Neuronal stem cell (in vitro differentiated cells): ENCODE measurements at regions not wholly inside any gene's neighbourhood (a gene's known extent, or its start where the extent isn't known, plus 50 kb on each side); places are given as distances from the start of the nearest gene placed in this dataset.

Experiments used
- DNase-seq: peaks from one replicate; pipeline ENCODE4 v3.0.0-alpha.2; 2013; ENCODE audit warnings: low spot score
- H2AFZ ChIP-seq: one replicate; pipeline ENCODE4 v1.6.1; 2013; ENCODE audit warnings: mild to moderate bottlenecking, low read length, inconsistent platforms
- H2AK5ac ChIP-seq: 2 replicates; pipeline ENCODE4 v1.6.1; 2013; ENCODE audit warnings: low read depth, mild to moderate bottlenecking, inconsistent platforms, low read length, moderate library complexity, mixed read lengths
- H2BK120ac ChIP-seq: 2 replicates; pipeline ENCODE4 v1.6.1; 2013; ENCODE audit warnings: low read depth, mild to moderate bottlenecking, inconsistent platforms, low read length, moderate library complexity, mixed read lengths
- H2BK12ac ChIP-seq: one replicate; pipeline ENCODE4 v1.6.1; 2013; ENCODE audit warnings: low read length, inconsistent platforms
- H2BK15ac ChIP-seq: 2 replicates; pipeline ENCODE4 v1.6.1; 2013; ENCODE audit warnings: mild to moderate bottlenecking, low read length, inconsistent platforms, mixed read lengths
- H2BK5ac ChIP-seq: one replicate; pipeline ENCODE4 v1.6.1; 2013; ENCODE audit warnings: inconsistent platforms, mild to moderate bottlenecking, low read length, moderate library complexity
- H3K14ac ChIP-seq: one replicate; pipeline ENCODE4 v1.6.1; 2013; ENCODE audit warnings: low read length, inconsistent platforms
- H3K18ac ChIP-seq: 2 replicates; pipeline ENCODE4 v1.6.1; 2013; ENCODE audit warnings: low read length, inconsistent platforms
- H3K23ac ChIP-seq: 2 replicates; pipeline ENCODE4 v1.6.1; 2013; ENCODE audit warnings: low read depth, mild to moderate bottlenecking, mixed read lengths, low read length, inconsistent platforms; ENCODE audit not compliant: poor library complexity
- H3K27ac ChIP-seq: replicated peaks from 3 replicates; pipeline ENCODE4 v1.5.1; 2013; ENCODE audit warnings: low read length, inconsistent platforms
- H3K27me3 ChIP-seq, 3 experiments: 2 replicates each; pipeline ENCODE4 v1.6.1; 2013; ENCODE audit warnings: low read length in 3 of 3, mild to moderate bottlenecking in 2 of 3, inconsistent platforms in 1 of 3, low read depth in 1 of 3, mixed read lengths in 1 of 3, moderate library complexity in 1 of 3; ENCODE audit not compliant: control insufficient read depth in 3 of 3, insufficient read depth in 3 of 3
- H3K36me3 ChIP-seq, 2 donors: replicated peaks in 1 of 2; 2 replicates each; pipeline ENCODE4 v1.6.1; 2013; ENCODE audit warnings: low read length in 2 of 2; ENCODE audit not compliant: control insufficient read depth in 2 of 2, insufficient read depth in 2 of 2
- H3K4ac ChIP-seq: 2 replicates; pipeline ENCODE4 v1.6.1; 2013; ENCODE audit warnings: inconsistent platforms, mild to moderate bottlenecking, low read length, moderate library complexity
- H3K4me1 ChIP-seq, 2 donors: 1 replicate in 1 of 2; 2 replicates in 1 of 2; pipeline ENCODE4 v1.6.1; 2013; ENCODE audit warnings: low read length in 2 of 2, low read depth in 1 of 2; ENCODE audit not compliant: control insufficient read depth in 2 of 2, insufficient read depth in 1 of 2
- H3K4me2 ChIP-seq: one replicate; pipeline ENCODE4 v1.6.1; 2013; ENCODE audit warnings: mild to moderate bottlenecking, low read length, inconsistent platforms; ENCODE audit not compliant: insufficient read depth, poor library complexity, severe bottlenecking
- H3K4me3 ChIP-seq, 2 donors: 2 replicates each; pipeline ENCODE4 v1.5.1; 2013; ENCODE audit warnings: low read length in 2 of 2, mild to moderate bottlenecking in 2 of 2, inconsistent platforms in 1 of 2, moderate library complexity in 1 of 2
- H3K79me1 ChIP-seq: one replicate; pipeline ENCODE4 v1.6.1; 2013; ENCODE audit warnings: low read depth, mild to moderate bottlenecking, inconsistent platforms, low read length, moderate library complexity
- H3K9ac ChIP-seq: one replicate; pipeline ENCODE4 v1.6.1; 2013; ENCODE audit warnings: mild to moderate bottlenecking, low read depth, low read length, inconsistent platforms; ENCODE audit not compliant: poor library complexity
- H3K9me3 ChIP-seq, 2 donors: replicated peaks in 1 of 2; 2 replicates each; pipeline versions ENCODE3 to v1.6.1; 2013; ENCODE audit warnings: low read length in 2 of 2, mild to moderate bottlenecking in 2 of 2, inconsistent platforms in 1 of 2, low read depth in 1 of 2, mixed read lengths in 1 of 2, moderate library complexity in 1 of 2; ENCODE audit not compliant: control insufficient read depth in 2 of 2, insufficient read depth in 1 of 2
- H4K8ac ChIP-seq: one replicate; pipeline ENCODE4 v1.6.1; 2013; ENCODE audit warnings: low read depth, mild to moderate bottlenecking, inconsistent platforms, low read length, moderate library complexity
- H4K91ac ChIP-seq: one replicate; pipeline ENCODE4 v1.6.1; 2013; ENCODE audit warnings: low read length, low read depth, mild to moderate bottlenecking, inconsistent platforms; ENCODE audit not compliant: poor library complexity
- WGBS, 2 donors: extraction: QIAGEN DNeasy Blood & Tissue Kit; methylation state at CpG; one replicate each; pipeline ENCODE4 v1.1.7; 2013; ENCODE audit warnings: missing lambda C conversion rate in 2 of 2, mixed read lengths in 1 of 2; ENCODE audit not compliant: insufficient read length in 2 of 2, insufficient replicate concordance in 1 of 2; ENCODE audit errors: extremely low coverage in 2 of 2; 5-methylcytosine and 5-hydroxymethylcytosine counted together

DNA sequence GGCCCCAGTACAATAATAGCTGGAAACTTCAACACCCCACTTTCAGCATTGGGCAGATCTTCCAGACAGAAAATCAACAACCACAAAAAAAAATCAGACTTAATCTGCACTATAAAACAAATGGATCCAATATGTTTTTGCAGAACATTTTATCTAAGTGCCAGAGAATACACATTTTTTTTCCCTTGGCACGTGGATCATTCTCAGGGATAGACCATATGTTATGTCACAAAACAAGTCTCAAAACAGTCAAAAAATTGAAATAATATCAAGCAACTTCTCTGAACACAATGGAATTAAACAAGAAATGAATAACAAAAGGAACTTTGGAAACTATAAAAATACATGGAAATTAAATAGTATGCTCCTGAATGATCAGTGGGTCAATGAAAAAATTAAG, 576.3 kb downstream of the PCDH19 start:
- Histone ChIP-seq H3K4me1 (no peaks in the 10 kb centered on the region), H3K23ac (no peak overlapping the region), H2AFZ (no peak overlapping the region), H3K27ac (no peak overlapping the region), H3K14ac (no peak overlapping the region), H2AK5ac (no peak overlapping the region), H2BK12ac (no peak overlapping the region), H2BK120ac (no peak overlapping the region), H3K4ac (no peak overlapping the region), H2BK5ac (no peak overlapping the region), H3K18ac (no peak overlapping the region), H3K9me3 (no peaks in the 10 kb centered on the region), H2BK15ac (no peak overlapping the region), H3K9ac (no peak overlapping the region), H3K27me3 (no peaks in the 10 kb centered on the region), H4K8ac (no peak overlapping the region), H4K91ac (no peak overlapping the region), H3K79me1 (no peaks in the 10 kb centered on the region), H3K4me2 (no peak overlapping the region), H3K36me3 (no peaks in the 10 kb centered on the region), H3K4me3 (no peak overlapping the region)
- WGBS, 2 donors, result no CpG with 5 or more reads among the region's 1 CpG
- no peak for DNase-seq

DNA sequence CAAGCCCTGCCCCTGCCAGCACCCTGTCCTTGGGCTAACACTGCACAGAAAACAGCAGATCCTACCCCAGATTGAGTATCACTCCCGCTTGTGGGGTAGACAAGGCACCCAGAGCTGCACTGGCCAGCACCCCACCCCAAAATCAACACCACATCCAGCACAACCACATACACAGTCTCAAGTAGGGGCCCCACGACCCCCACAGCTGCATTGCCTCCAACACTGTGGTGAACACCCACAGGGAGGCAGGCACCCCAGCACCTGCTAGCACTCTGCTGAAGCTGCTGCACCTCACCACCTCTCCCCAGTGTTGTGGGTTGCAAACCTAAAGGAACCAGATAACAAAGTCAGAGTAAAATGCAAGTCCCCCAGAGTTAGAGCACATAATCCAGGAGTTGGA, 589.9 kb downstream of the PCDH19 start:
- H3K18ac ChIP-seq, result no peak overlapping the region
- H2AFZ ChIP-seq, result no peak overlapping the region
- H2BK15ac ChIP-seq, result no peak overlapping the region
- H3K4me1 ChIP-seq, result no peaks in the 10 kb centered on the region
- no peaks in the 10 kb centered on the region for H3K79me1 ChIP-seq
- no peaks in the 10 kb centered on the region for H3K27me3 ChIP-seq
- H3K14ac ChIP-seq, result no peak overlapping the region
- H4K8ac ChIP-seq, result no peak overlapping the region
- no peak for DNase-seq
- H3K23ac ChIP-seq, result no peak overlapping the region
- H2BK5ac ChIP-seq, result no peak overlapping the region
- H2BK120ac ChIP-seq, result no peak overlapping the region
- H4K91ac ChIP-seq, result no peak overlapping the region
- no CpG with 5 or more reads among the region's 2 CpGs for WGBS, 2 donors
- no peak overlapping the region for H3K9ac ChIP-seq
- H3K4ac ChIP-seq, result no peak overlapping the region
- H2BK12ac ChIP-seq, result no peak overlapping the region
- no peaks in the 10 kb centered on the region for H3K36me3 ChIP-seq
- H3K4me3 ChIP-seq, result no peak overlapping the region
- H3K4me2 ChIP-seq, result no peak overlapping the region
- H2AK5ac ChIP-seq, result no peak overlapping the region
- H3K9me3 ChIP-seq, result no peaks in the 10 kb centered on the region
- no peak overlapping the region for H3K27ac ChIP-seq

DNA sequence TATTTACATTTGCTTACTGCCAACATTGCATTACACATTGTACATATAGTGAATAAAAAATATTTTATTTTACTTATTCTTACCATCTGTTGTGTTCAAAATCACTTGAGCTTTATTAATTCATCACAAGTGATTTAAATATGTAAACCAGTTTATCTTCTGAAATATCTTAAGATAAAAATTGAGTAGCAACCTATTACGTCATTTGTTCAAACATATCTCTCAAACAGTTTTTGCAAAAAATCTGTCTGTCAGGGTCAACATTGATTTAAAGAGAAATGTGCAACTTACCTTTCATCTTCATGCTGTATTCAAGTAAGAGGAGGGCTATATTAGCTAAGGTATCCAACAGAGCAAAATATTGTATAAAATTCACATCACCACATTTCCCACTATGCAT, 610.1 kb downstream of the PCDH19 start:
- Histone ChIP-seq H3K4ac (no peak overlapping the region), H3K18ac (no peak overlapping the region), H3K4me3 (no peak overlapping the region), H3K4me2 (no peak overlapping the region), H4K91ac (no peak overlapping the region), H3K79me1 (no peaks in the 10 kb centered on the region), H2BK5ac (no peak overlapping the region), H3K36me3 (no peaks in the 10 kb centered on the region), H4K8ac (no peak overlapping the region), H2BK15ac (no peak overlapping the region), H3K14ac (no peak overlapping the region), H3K27me3 (no peaks in the 10 kb centered on the region), H3K9me3 (peaks cover 0 to 5% of the 10 kb centered on the region in 2 donors), H2BK120ac (no peak overlapping the region), H2AFZ (no peak overlapping the region), H3K4me1 (peaks cover 0 to under 1% of the 10 kb centered on the region in 2 donors), H3K23ac (no peak overlapping the region), H2BK12ac (no peak overlapping the region), H3K9ac (no peak overlapping the region), H2AK5ac (no peak overlapping the region), H3K27ac (no peak overlapping the region)
- WGBS, 2 donors, result no CpG with 5 or more reads among the region's 1 CpG
- no peak for DNase-seq

DNA sequence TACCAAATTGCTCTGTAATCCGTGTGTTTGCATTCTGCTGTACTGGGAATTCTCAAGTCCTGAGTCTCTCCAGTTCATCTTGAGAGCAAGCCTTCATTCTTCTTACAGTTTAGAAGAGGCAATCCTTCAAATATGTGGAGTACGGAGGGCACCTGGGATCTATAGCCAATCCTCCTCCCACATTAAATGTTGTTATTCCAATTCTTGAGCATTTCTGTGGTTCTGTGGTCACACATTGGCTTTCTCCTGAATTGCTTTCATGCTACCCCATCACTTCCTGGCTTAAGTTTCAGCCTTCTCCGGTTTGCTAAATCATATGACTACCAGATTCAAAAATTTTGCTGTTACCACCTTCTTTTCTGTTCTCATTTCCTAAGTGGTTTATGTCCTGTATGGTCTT, 611.1 kb downstream of the PCDH19 start:
- no peak overlapping the region for H4K91ac ChIP-seq

More for the DNA sequence above, 611.1 kb downstream of the PCDH19 start:
- Histone ChIP-seq H4K8ac (no peak overlapping the region), H2AK5ac (no peak overlapping the region), H3K27ac (no peak overlapping the region), H3K23ac (no peak overlapping the region), H2BK120ac (no peak overlapping the region), H3K36me3 (no peaks in the 10 kb centered on the region), H3K14ac (no peak overlapping the region), H2BK12ac (no peak overlapping the region), H3K27me3 (no peaks in the 10 kb centered on the region), H3K18ac (no peak overlapping the region), H3K4me1 (no peaks in the 10 kb centered on the region), H2AFZ (no peak overlapping the region), H3K4ac (no peak overlapping the region), H3K4me2 (no peak overlapping the region), H2BK15ac (no peak overlapping the region), H3K9me3 (peaks cover 0 to 5% of the 10 kb centered on the region in 2 donors), H3K9ac (no peak overlapping the region), H3K4me3 (no peak overlapping the region), H2BK5ac (no peak overlapping the region), H3K79me1 (no peaks in the 10 kb centered on the region)
- no CpG with 5 or more reads among the region's 3 CpGs for WGBS, 2 donors
- DNase-seq, result no peak
